Upper lobe of right lung (tissue), 1 donor: ENCODE measurements at regions not wholly inside any gene's neighbourhood (a gene's known extent, or its start where the extent isn't known, plus 50 kb on each side); places are given as distances from the start of the nearest gene placed in this dataset.

Source experiments
- ATAC-seq: fragments of 200-7000 bp; cut with Tn5 transposase; one replicate; pipeline ENCODE4 v1.9.1; 2020; ENCODE audit warnings: mild to moderate bottlenecking, moderate library complexity
- DNase-seq: peaks from one replicate; pipeline ENCODE4 v3.0.0-alpha.2; 2020
- H3K27ac ChIP-seq: fragments of 200-600 bp; one replicate; pipeline ENCODE4 v1.8.0; 2022
- H3K27me3 ChIP-seq: fragments of 200-600 bp; one replicate; pipeline ENCODE4 v1.8.0; 2022; ENCODE audit warnings: mild to moderate bottlenecking
- H3K36me3 ChIP-seq: fragments of 200-600 bp; one replicate; pipeline ENCODE4 v1.8.0; 2022
- H3K4me1 ChIP-seq: fragments of 200-600 bp; one replicate; pipeline ENCODE4 v1.8.0; 2022
- H3K4me3 ChIP-seq: fragments of 200-600 bp; one replicate; pipeline ENCODE4 v1.8.0; 2022; ENCODE audit warnings: mild to moderate bottlenecking
- H3K9me3 ChIP-seq: fragments of 200-600 bp; one replicate; pipeline ENCODE4 v1.8.0; 2022
- intact Hi-C: fragments of 100-400 bp; cut with DNase I; formaldehyde crosslinking; loops from one replicate; pipeline ENCODE4 v1.11.0; 2022
- TF ChIP-seq, protein P1 (sequence below): fragments of 200-600 bp; IDR thresholded peaks from one replicate; pipeline ENCODE4 v1.8.0; 2022; ENCODE audit warnings: antibody characterized with exemption
- donor health status: DM: no; HTN: yes; CAD: no; lungs with severe emphysema.

DNA sequence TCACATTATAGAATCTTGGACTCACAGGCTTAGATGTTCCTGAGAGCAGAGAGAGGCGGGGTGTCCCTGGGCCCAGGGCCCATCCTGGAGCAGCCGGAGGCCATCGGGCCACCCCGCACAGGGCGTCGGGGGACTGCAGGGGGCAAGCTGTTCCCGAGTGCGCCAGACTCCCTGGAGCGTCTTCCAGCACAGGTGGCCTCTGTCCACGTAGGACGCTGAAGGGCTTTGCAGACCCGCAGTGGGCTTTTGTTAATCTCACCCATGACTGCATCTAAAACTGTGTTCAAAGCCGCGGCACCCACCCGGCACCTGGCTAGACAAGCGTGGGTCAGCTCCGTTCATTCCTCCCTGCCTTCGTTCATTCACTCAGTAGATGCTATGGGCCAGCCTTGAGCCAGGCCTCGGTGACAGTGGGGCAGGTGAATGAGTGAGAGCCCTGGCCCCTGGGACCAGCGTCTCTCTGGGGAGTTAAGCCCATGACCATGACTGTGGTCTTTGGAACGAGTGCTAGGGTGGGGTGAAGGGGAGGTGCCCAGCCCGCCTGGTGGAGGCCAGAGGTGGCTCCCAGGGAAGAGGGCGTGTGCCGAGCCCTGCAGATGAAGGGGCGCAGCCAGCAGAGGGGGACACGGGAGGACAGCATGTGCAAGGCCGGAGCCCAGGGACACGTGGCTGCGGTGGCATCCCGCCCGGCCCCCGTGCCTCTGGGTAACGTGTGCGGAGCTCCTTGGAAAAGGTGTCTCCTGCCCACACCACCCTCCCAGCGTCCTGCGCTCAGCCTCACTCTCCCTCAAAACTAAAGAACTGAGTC lies 98.3 kb downstream of the HMX1 start:
- intact Hi-C loops, result no loop called here
- TF ChIP-seq, protein P1, sequence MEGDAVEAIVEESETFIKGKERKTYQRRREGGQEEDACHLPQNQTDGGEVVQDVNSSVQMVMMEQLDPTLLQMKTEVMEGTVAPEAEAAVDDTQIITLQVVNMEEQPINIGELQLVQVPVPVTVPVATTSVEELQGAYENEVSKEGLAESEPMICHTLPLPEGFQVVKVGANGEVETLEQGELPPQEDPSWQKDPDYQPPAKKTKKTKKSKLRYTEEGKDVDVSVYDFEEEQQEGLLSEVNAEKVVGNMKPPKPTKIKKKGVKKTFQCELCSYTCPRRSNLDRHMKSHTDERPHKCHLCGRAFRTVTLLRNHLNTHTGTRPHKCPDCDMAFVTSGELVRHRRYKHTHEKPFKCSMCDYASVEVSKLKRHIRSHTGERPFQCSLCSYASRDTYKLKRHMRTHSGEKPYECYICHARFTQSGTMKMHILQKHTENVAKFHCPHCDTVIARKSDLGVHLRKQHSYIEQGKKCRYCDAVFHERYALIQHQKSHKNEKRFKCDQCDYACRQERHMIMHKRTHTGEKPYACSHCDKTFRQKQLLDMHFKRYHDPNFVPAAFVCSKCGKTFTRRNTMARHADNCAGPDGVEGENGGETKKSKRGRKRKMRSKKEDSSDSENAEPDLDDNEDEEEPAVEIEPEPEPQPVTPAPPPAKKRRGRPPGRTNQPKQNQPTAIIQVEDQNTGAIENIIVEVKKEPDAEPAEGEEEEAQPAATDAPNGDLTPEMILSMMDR, result no peak
- Histone ChIP-seq H3K27me3 (no peaks in the 10 kb centered on the region), H3K4me3 (no peak overlapping the region), H3K36me3 (no peaks in the 10 kb centered on the region), H3K4me1 (no peaks in the 10 kb centered on the region), H3K27ac (no peak overlapping the region), H3K9me3 (no peaks in the 10 kb centered on the region)
- DNase-seq (peak; percentile 54), ATAC-seq (no peak)

DNA sequence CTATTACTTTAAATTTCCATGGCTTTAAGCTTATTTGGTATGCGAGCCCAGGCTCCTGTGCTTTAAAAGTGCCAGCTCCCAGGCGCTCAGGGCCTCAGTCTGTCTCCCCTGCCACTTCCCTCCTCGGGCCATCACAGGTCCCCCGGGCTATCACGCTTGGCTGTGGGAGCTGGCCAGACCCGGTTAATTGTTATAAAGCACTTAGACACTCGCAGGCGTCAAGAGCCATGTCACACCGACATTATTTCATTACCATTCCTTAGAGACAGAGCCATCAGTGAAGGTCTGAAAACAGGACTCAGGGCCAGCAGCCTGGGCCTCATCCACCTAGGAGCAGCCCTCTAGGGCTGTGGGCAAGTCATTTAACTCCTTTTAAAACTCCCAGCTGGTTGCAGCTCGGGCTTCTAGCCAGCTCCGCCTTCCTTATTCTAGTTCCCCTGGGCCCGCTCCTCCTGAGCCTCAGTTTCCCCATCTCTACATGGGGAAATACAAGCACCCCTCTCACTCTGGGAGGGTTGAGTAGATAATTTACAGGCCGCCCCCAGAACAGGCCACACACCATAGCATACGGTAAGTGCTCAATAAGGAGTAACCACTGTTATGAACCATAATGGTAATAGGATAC lies 99.0 kb downstream of the HMX1 start:
- TF ChIP-seq, protein P1, result no peak
- Histone ChIP-seq H3K4me1 (no peaks in the 10 kb centered on the region), H3K4me3 (no peak overlapping the region), H3K9me3 (no peaks in the 10 kb centered on the region), H3K27ac (no peak overlapping the region), H3K27me3 (no peaks in the 10 kb centered on the region), H3K36me3 (no peaks in the 10 kb centered on the region)
- intact Hi-C loops, result no loop called here
- ATAC-seq, result no peak
- DNase-seq, result peak; percentile 46

DNA sequence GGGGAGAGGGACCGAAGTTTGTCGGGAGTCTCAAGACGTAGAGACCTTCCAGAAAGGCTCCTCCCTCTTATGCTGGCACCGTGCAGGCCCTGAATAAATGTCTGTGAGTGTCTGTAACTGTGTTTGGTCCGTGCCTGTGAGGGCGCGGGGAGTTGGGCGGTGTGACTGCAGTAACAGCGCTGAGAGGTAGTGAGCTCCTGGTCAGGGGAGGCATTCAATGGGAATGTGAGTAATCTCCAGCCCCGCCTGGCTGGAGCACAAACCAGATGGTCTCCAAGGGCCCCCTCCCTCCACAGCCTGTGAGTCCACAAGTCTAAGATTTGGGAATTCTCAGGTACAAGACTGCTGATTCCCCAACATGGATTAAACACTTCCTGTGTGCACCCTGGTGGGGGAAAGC lies 100.0 kb downstream of the HMX1 start:
- intact Hi-C loops, result no loop called here
- H3K9me3 ChIP-seq, result no peaks in the 10 kb centered on the region
- H3K27ac ChIP-seq, result no peak overlapping the region
- H3K4me3 ChIP-seq, result no peak overlapping the region
- no peaks in the 10 kb centered on the region for H3K27me3 ChIP-seq
- TF ChIP-seq, protein P1, result no peak
- DNase-seq (peak; percentile 25), ATAC-seq (no peak)
- no peaks in the 10 kb centered on the region for H3K4me1 ChIP-seq
- no peaks in the 10 kb centered on the region for H3K36me3 ChIP-seq

DNA sequence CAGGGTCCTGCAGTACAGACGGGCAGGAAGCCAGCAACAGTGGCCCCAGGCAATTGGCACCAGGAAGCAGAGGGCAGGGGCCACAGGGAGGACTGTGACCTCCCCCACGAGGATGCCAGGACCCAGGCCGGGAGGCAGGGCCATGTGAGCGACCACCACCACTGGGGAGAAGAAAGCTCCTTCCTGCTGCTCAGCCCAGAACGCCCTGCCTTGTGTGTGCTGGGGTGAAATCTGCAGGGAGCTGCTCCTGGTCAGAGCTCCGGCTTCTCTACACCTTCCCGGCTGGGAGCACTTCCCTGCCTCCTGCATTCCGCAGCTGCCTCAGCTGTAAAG lies 100.4 kb downstream of the HMX1 start:
- Histone ChIP-seq H3K4me3 (no peak overlapping the region), H3K27me3 (no peaks in the 10 kb centered on the region), H3K4me1 (no peaks in the 10 kb centered on the region), H3K27ac (no peak overlapping the region), H3K9me3 (no peaks in the 10 kb centered on the region), H3K36me3 (no peaks in the 10 kb centered on the region)
- ATAC-seq (no peak), DNase-seq (peak; percentile 50)
- TF ChIP-seq, protein P1, result no peak
- intact Hi-C loops, result no loop called here

DNA sequence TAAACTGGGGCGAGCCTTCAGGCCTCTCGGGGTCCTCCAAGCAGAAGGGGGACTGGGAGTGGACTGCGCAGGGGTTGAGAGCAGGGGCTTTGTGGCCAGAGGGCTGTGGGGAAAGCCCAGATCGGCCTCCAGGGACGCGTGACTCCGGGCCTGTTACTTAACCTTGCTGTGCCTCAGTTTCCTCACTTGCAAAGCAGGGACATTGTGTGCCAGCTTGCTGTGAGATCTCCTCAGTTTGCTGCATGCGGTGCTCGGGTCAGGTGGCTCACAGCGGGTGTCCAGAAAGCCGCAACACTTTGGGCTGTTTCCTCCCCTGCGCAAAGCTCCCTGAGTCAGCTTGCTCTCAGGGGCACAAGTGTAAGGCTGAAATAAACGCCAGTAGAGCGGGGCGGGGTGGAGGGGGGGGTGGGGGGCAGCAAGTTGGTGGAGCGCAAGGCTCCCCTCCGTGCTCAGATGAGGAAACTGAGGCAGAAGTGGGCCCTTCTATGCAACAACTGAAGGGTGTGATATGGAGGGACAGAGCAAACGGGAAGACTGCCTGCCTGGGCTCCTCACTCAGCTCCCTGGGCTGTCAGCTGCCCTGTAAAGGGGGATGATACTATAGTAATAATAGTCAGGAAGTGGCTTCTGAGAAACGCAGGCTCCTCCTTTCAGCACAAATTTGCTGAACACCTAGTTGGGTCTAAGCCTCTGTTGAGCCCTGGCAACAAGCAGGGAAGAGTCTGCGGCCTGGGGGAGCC lies 101.0 kb downstream of the HMX1 start:
- intact Hi-C loops, result no loop called here
- DNase-seq, result peak; percentile 52

More for the DNA sequence above, 101.0 kb downstream of the HMX1 start:
- Histone ChIP-seq H3K9me3 (no peaks in the 10 kb centered on the region), H3K27ac (no peak overlapping the region), H3K4me1 (no peaks in the 10 kb centered on the region), H3K36me3 (no peaks in the 10 kb centered on the region), H3K27me3 (no peaks in the 10 kb centered on the region), H3K4me3 (no peak overlapping the region)
- TF ChIP-seq, protein P1, result no peak
- ATAC-seq, result no peak
